Hepatocyte (in vitro differentiated cells): ENCODE measurements at regions not wholly inside any gene's neighbourhood (a gene's known extent, or its start where the extent isn't known, plus 50 kb on each side); places are given as distances from the start of the nearest gene placed in this dataset.
A peak's percentile ranks its signal among the peaks of the same experiment; 100 is the strongest.

Experiments used
- DNase-seq: peaks from one replicate; pipeline ENCODE4 v3.0.0-alpha.2; 2016; ENCODE audit warnings: low spot score
- H2AFZ ChIP-seq: fragments of 200-600 bp; sonication (generic); 2 replicates; pipeline ENCODE4 v1.6.0; 2016; ENCODE audit warnings: antibody characterized with exemption, mild to moderate bottlenecking
- H3K27ac ChIP-seq: fragments of 200-600 bp; sonication (generic); 2 replicates; pipeline ENCODE4 v1.5.1; 2016; ENCODE audit warnings: mild to moderate bottlenecking
- H3K27me3 ChIP-seq: fragments of 200-600 bp; sonication (generic); 2 replicates; pipeline ENCODE4 v1.6.1; 2016
- H3K36me3 ChIP-seq: fragments of 200-600 bp; sonication (generic); replicated peaks from 2 replicates; pipeline ENCODE4 v1.5.1; 2016; ENCODE audit warnings: low read depth; ENCODE audit not compliant: insufficient read depth
- H3K4me1 ChIP-seq: fragments of 200-600 bp; sonication (generic); 2 replicates; pipeline ENCODE4 v1.5.1; 2016; ENCODE audit warnings: mild to moderate bottlenecking, moderate library complexity; ENCODE audit not compliant: insufficient read depth
- H3K4me2 ChIP-seq: fragments of 200-600 bp; sonication (generic); 2 replicates; pipeline ENCODE4 v1.6.0; 2016
- H3K4me3 ChIP-seq: fragments of 200-600 bp; sonication (generic); 2 replicates; pipeline ENCODE4 v1.5.1; 2016; ENCODE audit warnings: mild to moderate bottlenecking
- H3K79me2 ChIP-seq: fragments of 200-600 bp; sonication (generic); 2 replicates; pipeline ENCODE4 v1.6.0; 2017; ENCODE audit warnings: mild to moderate bottlenecking
- H3K9me2 ChIP-seq: fragments of 200-600 bp; sonication (generic); replicated peaks from 2 replicates; pipeline ENCODE4 v1.6.0; 2017; ENCODE audit warnings: mild to moderate bottlenecking; ENCODE audit not compliant: insufficient read depth
- H3K9me3 ChIP-seq: fragments of 200-600 bp; sonication (generic); 2 replicates; pipeline ENCODE4 v1.5.1; 2016; ENCODE audit warnings: low read depth, mild to moderate bottlenecking
- H4K20me1 ChIP-seq: fragments of 200-600 bp; sonication (generic); 2 replicates; pipeline ENCODE4 v1.6.0; 2016; ENCODE audit warnings: mild to moderate bottlenecking; ENCODE audit not compliant: insufficient read depth, poor library complexity, severe bottlenecking
- EZH2 ChIP-seq: fragments of 200-600 bp; sonication (generic); IDR thresholded peaks from 2 replicates; pipeline ENCODE4 v1.6.1; 2016; ENCODE audit warnings: antibody characterized with exemption, mild to moderate bottlenecking, borderline replicate concordance
- EZH2phosphoT487 ChIP-seq: fragments of 200-600 bp; sonication (generic); IDR thresholded peaks from one replicate; pipeline ENCODE4 v1.6.1; 2018; ENCODE audit warnings: antibody characterized with exemption, mild to moderate bottlenecking, low read depth, moderate library complexity; ENCODE audit not compliant: unreplicated experiment, severe bottlenecking
- WGBS: methylation state at CpG from one replicate; pipeline ENCODE4 v1.1.6; 2016; ENCODE audit warnings: low lambda C conversion rate; ENCODE audit errors: missing lambda C conversion rate; 5-methylcytosine and 5-hydroxymethylcytosine counted together
- TF ChIP-seq, protein P1 (sequence below): fragments of 200-600 bp; sonication (generic); IDR thresholded peaks from 2 replicates; pipeline ENCODE4 v1.5.1; 2016; ENCODE audit warnings: antibody characterized with exemption, mild to moderate bottlenecking; ENCODE audit not compliant: poor library complexity

DNA sequence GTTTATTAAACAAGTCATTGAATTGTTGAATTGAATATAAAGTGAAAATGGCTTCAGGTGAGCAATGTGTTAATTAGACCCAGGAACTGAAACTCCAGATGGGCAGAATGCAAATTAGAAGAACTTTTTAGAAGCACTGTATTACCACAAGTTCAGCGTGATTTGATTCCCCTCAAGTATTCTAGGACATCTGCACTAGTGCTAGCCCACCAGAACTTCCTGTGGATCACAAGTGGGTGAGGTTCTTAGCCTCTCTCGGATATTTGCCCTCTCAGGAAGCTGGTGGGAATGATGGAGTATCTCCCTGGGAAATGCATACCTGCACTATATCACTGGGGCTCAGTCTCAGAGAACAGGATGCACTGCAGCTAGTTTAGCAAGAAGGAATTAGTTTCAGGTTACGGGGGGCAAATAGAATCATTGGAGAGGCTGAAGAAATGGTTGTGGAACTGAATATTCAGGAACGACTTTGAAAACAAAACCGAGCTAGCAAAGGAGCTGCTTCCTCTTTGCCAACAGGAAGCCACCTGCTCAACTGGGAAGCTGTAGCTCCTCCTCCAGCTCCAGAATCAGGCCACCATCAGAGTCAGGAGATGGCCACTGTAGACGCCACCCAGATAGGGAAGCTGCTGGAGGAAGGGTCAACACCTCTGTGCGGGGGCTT lies 74.3 kb downstream of the DHCR7 start:
- Histone ChIP-seq H3K4me3 (no peak overlapping the region), H3K27ac (no peak overlapping the region)

DNA sequence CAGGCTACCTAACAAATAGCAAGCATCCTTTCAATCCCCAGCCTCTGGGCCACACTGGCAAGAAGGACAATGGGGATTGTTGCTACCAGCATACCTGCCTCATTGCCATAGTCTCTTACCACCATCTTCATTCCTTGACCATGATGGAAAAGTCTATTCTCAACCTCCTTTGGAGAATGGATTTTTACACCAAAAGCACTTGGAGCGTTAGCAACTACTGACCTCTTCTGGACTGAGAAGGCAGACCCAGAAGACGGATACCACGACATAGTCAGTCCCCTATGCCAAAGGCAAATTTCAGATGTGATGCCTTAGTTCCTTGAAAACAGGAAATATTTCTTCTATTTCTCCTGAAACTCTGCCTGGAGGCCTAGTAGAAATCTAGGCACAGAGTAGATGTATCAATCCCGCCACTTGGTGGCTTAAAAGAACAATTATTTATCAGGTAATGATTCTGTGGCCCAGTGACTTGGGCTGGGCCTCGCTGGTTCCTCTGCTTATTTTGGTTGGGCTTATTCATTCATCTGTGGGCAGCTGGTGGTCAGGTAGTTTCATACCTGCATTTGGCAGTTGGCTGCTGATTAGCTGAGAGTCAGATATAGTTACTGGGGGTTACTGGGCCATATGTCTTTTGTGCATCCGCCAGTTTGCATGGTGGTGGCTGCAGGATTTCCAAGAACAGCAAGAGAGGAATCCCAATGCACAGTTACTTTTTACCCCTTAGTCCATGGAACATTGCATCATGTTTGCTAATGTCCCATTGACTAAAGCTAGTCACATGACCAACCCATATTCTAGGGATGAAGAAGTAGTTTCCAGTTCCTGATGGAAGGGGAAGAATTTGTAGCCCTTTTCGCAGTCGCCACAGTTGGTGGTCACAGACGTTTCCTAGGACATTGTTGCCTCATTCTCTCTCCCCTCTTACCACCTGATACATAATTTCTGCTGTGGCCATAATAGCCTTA lies 75.2 kb downstream of the DHCR7 start:
- Histone ChIP-seq H3K9me2 (no peaks in the 10 kb centered on the region), H3K27ac (no peak overlapping the region), H3K4me2 (no peak overlapping the region), H3K9me3 (no peaks in the 10 kb centered on the region), H3K27me3 (peaks cover 12% of the 10 kb centered on the region), H3K4me3 (no peak overlapping the region), H3K36me3 (no peaks in the 10 kb centered on the region), H3K4me1 (no peaks in the 10 kb centered on the region), H2AFZ (no peak overlapping the region), H3K79me2 (no peaks in the 10 kb centered on the region), H4K20me1 (no peaks in the 10 kb centered on the region)
- DNase-seq: peak; percentile 46
- TF ChIP-seq, protein P1, sequence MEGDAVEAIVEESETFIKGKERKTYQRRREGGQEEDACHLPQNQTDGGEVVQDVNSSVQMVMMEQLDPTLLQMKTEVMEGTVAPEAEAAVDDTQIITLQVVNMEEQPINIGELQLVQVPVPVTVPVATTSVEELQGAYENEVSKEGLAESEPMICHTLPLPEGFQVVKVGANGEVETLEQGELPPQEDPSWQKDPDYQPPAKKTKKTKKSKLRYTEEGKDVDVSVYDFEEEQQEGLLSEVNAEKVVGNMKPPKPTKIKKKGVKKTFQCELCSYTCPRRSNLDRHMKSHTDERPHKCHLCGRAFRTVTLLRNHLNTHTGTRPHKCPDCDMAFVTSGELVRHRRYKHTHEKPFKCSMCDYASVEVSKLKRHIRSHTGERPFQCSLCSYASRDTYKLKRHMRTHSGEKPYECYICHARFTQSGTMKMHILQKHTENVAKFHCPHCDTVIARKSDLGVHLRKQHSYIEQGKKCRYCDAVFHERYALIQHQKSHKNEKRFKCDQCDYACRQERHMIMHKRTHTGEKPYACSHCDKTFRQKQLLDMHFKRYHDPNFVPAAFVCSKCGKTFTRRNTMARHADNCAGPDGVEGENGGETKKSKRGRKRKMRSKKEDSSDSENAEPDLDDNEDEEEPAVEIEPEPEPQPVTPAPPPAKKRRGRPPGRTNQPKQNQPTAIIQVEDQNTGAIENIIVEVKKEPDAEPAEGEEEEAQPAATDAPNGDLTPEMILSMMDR: peak; percentile 66
- TF ChIP-seq EZH2: no peak
- WGBS: 82% methylated on average over 9 of the region's 9 CpGs

More for the DNA sequence above, 74.3 kb downstream of the DHCR7 start:
- Histone ChIP-seq H3K79me2 (no peaks in the 10 kb centered on the region), H3K9me3 (no peaks in the 10 kb centered on the region), H3K36me3 (no peaks in the 10 kb centered on the region), H3K9me2 (no peaks in the 10 kb centered on the region), H3K4me2 (no peak overlapping the region), H2AFZ (no peak overlapping the region), H4K20me1 (no peaks in the 10 kb centered on the region), H3K4me1 (no peaks in the 10 kb centered on the region), H3K27me3 (peaks cover 12% of the 10 kb centered on the region)
- TF ChIP-seq, protein P1: no peak
- TF ChIP-seq EZH2phosphoT487 (no peak), EZH2 (no peak)
- WGBS: 78% methylated on average over 7 of the region's 7 CpGs
- DNase-seq: no peak

DNA sequence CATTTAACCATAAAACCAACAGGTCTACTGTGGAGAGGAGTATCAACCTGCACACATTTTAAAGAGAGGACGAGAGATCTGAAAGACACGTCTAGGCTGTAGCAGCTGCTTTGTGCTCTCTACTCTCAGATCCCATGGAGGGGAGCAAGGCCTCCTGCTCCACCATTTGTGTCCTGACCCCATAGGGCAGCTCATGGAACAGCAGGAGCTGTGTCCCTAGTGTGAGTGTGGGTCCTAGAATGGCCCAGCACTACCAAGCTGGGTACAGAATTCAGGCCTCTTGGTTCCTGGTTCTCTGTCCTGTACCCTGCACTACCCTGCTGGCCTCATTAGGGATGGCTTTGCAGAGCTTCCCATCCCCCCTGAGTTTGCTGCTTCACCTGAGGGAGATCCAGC lies 76.5 kb downstream of the DHCR7 start:
- no peak overlapping the region for H3K4me3 ChIP-seq
- H3K36me3 ChIP-seq: no peaks in the 10 kb centered on the region
- no peak overlapping the region for H3K27ac ChIP-seq
- no peak for DNase-seq
- H3K4me2 ChIP-seq: no peak overlapping the region
- 88% methylated on average over 2 of the region's 2 CpGs for WGBS
- H4K20me1 ChIP-seq: no peaks in the 10 kb centered on the region
- no peaks in the 10 kb centered on the region for H3K9me3 ChIP-seq
- no peak overlapping the region for H2AFZ ChIP-seq
- no peaks in the 10 kb centered on the region for H3K4me1 ChIP-seq
- H3K79me2 ChIP-seq: no peaks in the 10 kb centered on the region
- TF ChIP-seq EZH2phosphoT487 (no peak), EZH2 (no peak)
- TF ChIP-seq, protein P1: no peak
- H3K9me2 ChIP-seq: no peaks in the 10 kb centered on the region
- peaks cover 8% of the 10 kb centered on the region for H3K27me3 ChIP-seq
